Activated T-cell treated with anti-CD3 and anti-CD28 coated beads, Interleukin-2, amount 50 U/mL, for 24 hours (primary cell): ENCODE measurements at regions not wholly inside any gene's neighbourhood (a gene's known extent, or its start where the extent isn't known, plus 50 kb on each side); places are given as distances from the start of the nearest gene placed in this dataset.

Experiments used
- DNase-seq: peaks from one replicate; pipeline ENCODE4 v3.0.0-alpha.2; 2020
- H3K27ac Mint-ChIP-seq: 2 replicates; pipeline ENCODE4 v1.8.0; 2020; ENCODE audit warnings: mild to moderate bottlenecking, mixed read lengths
- H3K27me3 Mint-ChIP-seq: 2 replicates; pipeline ENCODE4 v1.8.0; 2020; ENCODE audit warnings: mixed read lengths
- H3K36me3 Mint-ChIP-seq: 2 replicates; pipeline ENCODE4 v1.8.0; 2020; ENCODE audit warnings: low read depth, mixed read lengths
- H3K4me1 Mint-ChIP-seq: 2 replicates; pipeline ENCODE4 v1.8.0; 2020; ENCODE audit warnings: low read depth, mixed read lengths
- H3K4me3 Mint-ChIP-seq: 2 replicates; pipeline ENCODE4 v1.8.0; 2020; ENCODE audit warnings: mild to moderate bottlenecking, moderate library complexity, mixed read lengths
- H3K9me3 Mint-ChIP-seq: 2 replicates; pipeline ENCODE4 v1.8.0; 2020; ENCODE audit warnings: mixed read lengths

DNA sequence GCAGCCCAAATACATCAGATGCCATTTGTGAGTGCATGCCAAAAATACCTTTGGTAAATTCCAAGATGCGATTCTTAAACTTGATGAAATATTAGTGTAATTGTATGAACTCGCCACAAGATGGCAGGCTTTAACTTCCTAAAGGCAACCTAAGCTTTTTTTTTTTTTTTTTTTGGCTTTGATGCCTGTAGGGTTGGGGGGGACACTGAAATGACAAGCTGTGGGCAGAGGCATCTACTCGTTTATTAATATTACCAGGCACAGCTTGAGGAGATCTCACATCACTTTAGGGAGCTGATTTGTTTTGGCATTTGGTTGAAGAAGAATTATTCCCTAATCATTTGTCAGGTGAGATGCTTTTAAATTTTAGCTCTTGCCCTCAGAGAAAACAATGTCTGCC, 126.7 kb upstream of the CCDC196 start:
- Mint-ChIP-seq H3K27me3 (no peaks in the 10 kb centered on the region), H3K27ac (no peak overlapping the region), H3K9me3 (no peaks in the 10 kb centered on the region), H3K4me1 (no peaks in the 10 kb centered on the region), H3K36me3 (no peaks in the 10 kb centered on the region), H3K4me3 (no peak overlapping the region)
- DNase-seq, result no peak

GRCh38 chr14:66360366-66360926, 125.7 kb upstream of the CCDC196 start:
- H3K9me3 Mint-ChIP-seq, result no peaks in the 10 kb centered on the region

DNA sequence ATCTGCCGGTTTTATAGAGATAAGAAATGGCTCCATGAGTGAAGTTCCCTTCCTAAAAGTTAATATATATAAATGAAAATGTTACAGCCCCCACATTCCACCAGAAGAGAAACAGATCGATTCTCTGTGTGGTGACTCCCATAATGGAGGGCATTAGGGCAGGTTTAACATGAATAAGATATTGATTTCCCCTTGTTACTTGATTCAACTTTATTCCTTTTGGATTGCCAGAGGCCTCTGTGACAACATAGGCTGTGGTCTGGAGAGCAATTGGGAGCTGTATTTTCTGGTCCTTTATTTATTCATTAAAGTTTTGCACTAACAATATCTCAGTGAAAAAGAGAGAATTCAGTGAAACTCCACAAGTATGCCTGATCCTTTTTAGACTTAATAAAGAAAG, 125.2 kb upstream of the CCDC196 start:
- H3K4me1 Mint-ChIP-seq, result no peaks in the 10 kb centered on the region
- no peak overlapping the region for H3K4me3 Mint-ChIP-seq
- no peaks in the 10 kb centered on the region for H3K36me3 Mint-ChIP-seq
- no peaks in the 10 kb centered on the region for H3K27me3 Mint-ChIP-seq
- no peaks in the 10 kb centered on the region for H3K9me3 Mint-ChIP-seq
- no peak overlapping the region for H3K27ac Mint-ChIP-seq
- DNase-seq, result no peak

More at GRCh38 chr14:66360366-66360926, 125.7 kb upstream of the CCDC196 start:
- no peak for DNase-seq
- Mint-ChIP-seq H3K27me3 (no peaks in the 10 kb centered on the region), H3K4me3 (no peak overlapping the region), H3K4me1 (no peaks in the 10 kb centered on the region), H3K36me3 (no peaks in the 10 kb centered on the region), H3K27ac (no peak overlapping the region)

DNA sequence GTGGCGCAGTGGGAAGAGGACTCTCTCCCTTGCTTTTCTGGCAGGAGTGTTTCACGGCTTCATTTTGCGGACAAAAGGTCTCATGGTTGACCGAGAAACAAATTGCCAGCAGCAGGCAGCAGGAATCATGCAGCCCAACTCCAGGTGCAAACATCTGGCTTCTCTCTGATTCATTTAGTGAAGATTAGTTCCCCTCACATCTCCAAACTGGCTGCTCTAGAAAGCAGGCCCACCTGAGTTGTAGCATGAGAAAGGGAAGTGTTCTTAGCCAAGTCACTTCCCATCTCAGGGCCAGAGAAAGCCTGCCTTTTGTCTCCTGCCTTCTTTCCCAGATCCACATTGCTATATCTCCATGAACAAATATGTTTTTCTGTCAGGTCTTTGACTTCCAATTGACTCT, 120.8 kb upstream of the CCDC196 start:
- H3K4me1 Mint-ChIP-seq, result no peaks in the 10 kb centered on the region
- H3K27ac Mint-ChIP-seq, result no peak overlapping the region
- H3K4me3 Mint-ChIP-seq, result no peak overlapping the region

DNA sequence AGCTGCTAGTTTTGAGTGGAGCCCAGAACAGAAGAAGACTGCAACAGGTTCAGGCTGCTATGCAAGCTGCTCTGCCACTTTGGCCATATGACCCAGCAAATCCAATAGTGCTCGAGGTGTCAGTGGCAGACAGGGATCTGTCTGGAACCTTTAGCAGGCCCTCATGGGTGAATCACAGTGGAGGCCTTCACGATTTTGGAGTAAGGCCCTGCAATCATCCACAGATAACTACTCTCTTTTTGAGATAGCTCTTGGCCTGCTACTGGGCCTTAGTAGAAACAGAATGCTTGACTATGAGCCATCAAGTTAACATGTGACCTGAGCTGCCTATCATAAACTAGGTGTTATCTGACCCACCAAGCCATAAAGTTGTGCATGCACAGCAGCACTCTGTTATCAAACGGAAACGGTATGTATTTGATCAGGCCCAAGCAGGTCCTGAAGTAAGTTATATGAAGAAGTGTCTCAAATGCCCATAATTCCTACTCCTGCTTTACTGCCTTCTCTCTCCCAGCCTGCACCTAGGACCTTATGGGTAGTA, 116.9 kb upstream of the CCDC196 start:
- Mint-ChIP-seq H3K4me3 (no peak overlapping the region), H3K27ac (no peak overlapping the region), H3K27me3 (no peaks in the 10 kb centered on the region), H3K4me1 (no peaks in the 10 kb centered on the region), H3K36me3 (no peaks in the 10 kb centered on the region), H3K9me3 (no peaks in the 10 kb centered on the region)
- DNase-seq, result no peak

More for the DNA sequence above, 120.8 kb upstream of the CCDC196 start:
- Mint-ChIP-seq H3K36me3 (no peaks in the 10 kb centered on the region), H3K9me3 (no peaks in the 10 kb centered on the region), H3K27me3 (no peaks in the 10 kb centered on the region)
- DNase-seq, result no peak

GRCh38 chr14:66371776-66372175, 114.4 kb upstream of the CCDC196 start:
- Mint-ChIP-seq H3K4me3 (no peak overlapping the region), H3K27me3 (no peaks in the 10 kb centered on the region), H3K4me1 (no peaks in the 10 kb centered on the region), H3K9me3 (no peaks in the 10 kb centered on the region), H3K27ac (no peak overlapping the region), H3K36me3 (no peaks in the 10 kb centered on the region)
- DNase-seq, result no peak

DNA sequence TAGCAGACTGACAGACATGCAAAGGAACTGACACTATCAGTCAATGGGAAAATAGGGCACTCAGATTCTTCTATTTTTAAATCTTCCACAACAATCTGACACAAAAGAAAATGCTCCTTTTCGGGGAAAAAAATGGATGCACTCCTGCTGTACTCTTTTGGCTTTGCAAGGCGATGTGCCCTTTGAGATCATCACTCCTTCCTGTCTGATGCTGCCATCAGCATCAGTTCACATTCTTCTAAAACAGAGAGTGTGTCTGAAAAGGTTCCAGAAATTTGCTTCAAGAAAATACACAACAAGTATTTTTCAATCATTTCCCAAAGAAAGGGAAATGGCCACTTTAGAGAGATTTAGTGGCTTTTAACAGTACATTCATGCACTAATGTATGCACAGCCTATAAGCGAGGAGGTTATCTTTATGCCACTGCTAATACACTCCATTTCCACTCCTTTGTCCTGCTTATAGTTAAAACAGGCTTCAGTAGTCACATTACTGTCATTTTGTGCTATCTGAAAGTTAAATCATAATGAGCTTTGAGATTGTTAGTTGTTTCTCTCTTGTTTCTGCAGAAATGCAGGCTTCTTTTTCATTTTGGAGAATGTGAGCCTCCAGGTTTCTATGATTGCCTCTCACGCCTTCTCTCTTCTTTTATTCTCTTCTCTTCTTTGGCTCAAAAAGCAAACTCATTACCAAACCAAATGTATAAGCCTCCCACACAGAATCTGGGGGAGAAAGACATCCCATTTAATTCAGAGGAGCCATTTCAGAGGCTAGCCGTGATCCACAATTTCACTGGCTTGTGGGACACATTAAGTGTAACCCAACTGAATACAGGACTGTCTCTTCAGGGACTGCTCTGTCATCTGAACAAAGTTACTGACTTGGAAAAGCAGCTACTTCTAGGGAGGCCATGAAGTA, 110.9 kb upstream of the CCDC196 start:
- Mint-ChIP-seq H3K4me1 (no peaks in the 10 kb centered on the region), H3K27me3 (no peaks in the 10 kb centered on the region), H3K36me3 (no peaks in the 10 kb centered on the region)

DNA sequence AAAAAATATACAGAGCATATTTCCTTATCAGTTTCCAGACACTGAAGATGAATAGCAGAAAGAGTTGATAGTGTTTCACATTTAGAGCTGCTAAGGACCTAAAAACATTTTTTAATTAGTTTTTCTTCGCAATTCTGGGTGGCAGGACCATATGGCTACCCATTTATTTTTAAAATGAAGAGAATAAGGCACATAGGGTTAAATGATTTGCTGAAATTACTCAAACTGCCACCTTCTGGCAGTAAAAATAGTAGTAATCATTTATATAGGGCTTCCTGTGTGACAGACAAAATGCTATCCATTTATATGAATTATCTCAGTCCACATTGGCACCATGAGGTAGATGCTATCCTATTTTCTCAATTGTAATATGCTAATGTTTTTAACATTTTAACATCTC, 108.6 kb upstream of the CCDC196 start:
- no peak overlapping the region for H3K27ac Mint-ChIP-seq
- no peak overlapping the region for H3K4me3 Mint-ChIP-seq

More for the DNA sequence above, 110.9 kb upstream of the CCDC196 start:
- Mint-ChIP-seq H3K27ac (no peak overlapping the region), H3K9me3 (no peaks in the 10 kb centered on the region), H3K4me3 (no peak overlapping the region)
- no peak for DNase-seq

GRCh38 chr14:66378712-66379505, 107.3 kb upstream of the CCDC196 start:
- DNase-seq, result no peak
- Mint-ChIP-seq H3K27ac (no peak overlapping the region), H3K4me1 (no peaks in the 10 kb centered on the region), H3K9me3 (no peaks in the 10 kb centered on the region), H3K4me3 (no peak overlapping the region), H3K27me3 (no peaks in the 10 kb centered on the region), H3K36me3 (no peaks in the 10 kb centered on the region)

More for the DNA sequence above, 108.6 kb upstream of the CCDC196 start:
- H3K36me3 Mint-ChIP-seq, result no peaks in the 10 kb centered on the region
- H3K4me1 Mint-ChIP-seq, result no peaks in the 10 kb centered on the region
- DNase-seq, result no peak
- no peaks in the 10 kb centered on the region for H3K9me3 Mint-ChIP-seq
- H3K27me3 Mint-ChIP-seq, result no peaks in the 10 kb centered on the region

- H3K4me3 Mint-ChIP-seq, result no peak overlapping the region
- no peaks in the 10 kb centered on the region for H3K36me3 Mint-ChIP-seq
- no peak for DNase-seq
- H3K27me3 Mint-ChIP-seq, result no peaks in the 10 kb centered on the region
- no peaks in the 10 kb centered on the region for H3K9me3 Mint-ChIP-seq
- no peak overlapping the region for H3K27ac Mint-ChIP-seq
- no peaks in the 10 kb centered on the region for H3K4me1 Mint-ChIP-seq
Measured at GRCh38 chr14:66380143-66380542, 106.0 kb upstream of the CCDC196 start.

DNA sequence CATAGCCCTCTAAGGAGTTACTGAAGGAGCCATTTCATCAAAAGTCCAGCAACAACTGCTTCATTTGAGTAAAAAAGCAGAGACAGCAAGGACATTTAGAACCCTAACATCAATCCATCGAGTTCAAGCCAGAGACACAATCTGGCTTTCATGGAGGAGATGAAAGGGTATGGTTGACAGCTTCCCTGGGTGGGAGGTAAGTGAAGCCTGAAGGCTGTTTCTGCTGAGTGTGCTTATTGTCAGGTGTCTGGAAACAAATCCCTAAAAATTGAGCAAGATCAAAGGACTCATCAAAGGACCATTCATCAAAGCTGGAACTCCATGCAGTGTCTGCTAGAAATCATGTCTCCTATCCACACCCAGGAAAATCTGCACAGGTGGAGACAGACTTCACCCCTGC, 104.4 kb upstream of the CCDC196 start:
- no peaks in the 10 kb centered on the region for H3K9me3 Mint-ChIP-seq
- no peaks in the 10 kb centered on the region for H3K4me1 Mint-ChIP-seq
- no peak overlapping the region for H3K4me3 Mint-ChIP-seq
- DNase-seq, result no peak
- no peak overlapping the region for H3K27ac Mint-ChIP-seq
- no peaks in the 10 kb centered on the region for H3K36me3 Mint-ChIP-seq
- no peaks in the 10 kb centered on the region for H3K27me3 Mint-ChIP-seq

DNA sequence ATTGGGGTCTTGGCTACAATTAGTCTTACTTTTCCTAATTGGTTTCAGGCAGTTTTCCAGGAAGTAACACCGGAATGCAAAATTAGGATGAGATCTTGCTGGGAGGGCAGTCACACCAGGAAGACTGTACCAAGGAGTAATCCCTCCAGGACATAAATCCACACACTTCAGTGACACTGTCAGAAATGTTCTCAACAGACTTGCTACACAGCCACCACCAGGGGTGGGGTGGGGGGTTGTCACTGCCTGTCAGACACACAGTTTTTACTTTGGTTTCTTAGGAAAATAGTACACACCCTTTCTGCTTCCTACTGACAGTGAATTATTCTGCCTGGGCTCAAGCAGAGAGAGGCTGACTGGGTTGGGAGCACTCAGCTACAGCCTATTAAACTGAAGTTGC, 102.9 kb upstream of the CCDC196 start:
- H3K9me3 Mint-ChIP-seq, result no peaks in the 10 kb centered on the region
- no peaks in the 10 kb centered on the region for H3K27me3 Mint-ChIP-seq
- H3K27ac Mint-ChIP-seq, result no peak overlapping the region
- DNase-seq, result no peak
- no peaks in the 10 kb centered on the region for H3K4me1 Mint-ChIP-seq
- no peak overlapping the region for H3K4me3 Mint-ChIP-seq
- H3K36me3 Mint-ChIP-seq, result no peaks in the 10 kb centered on the region

DNA sequence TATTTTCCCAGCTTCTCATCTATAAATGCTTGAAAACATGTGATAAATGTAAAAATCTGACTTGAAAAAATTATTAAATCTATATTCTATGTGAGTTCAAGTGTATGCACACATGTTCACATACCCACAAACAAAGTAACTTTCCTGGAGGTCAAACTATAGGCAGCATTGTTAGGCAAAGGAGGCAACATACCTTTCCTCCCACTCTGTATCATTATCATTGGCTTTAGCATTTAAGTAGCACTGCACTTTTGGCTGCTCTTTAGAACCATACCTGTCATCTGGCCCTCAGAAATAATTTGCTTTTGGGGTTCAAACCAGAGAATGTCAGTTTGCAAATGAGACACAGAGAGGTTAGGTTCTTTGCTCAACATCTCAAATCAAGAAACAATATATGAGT, 102.4 kb upstream of the CCDC196 start:
- Mint-ChIP-seq H3K27ac (no peak overlapping the region), H3K27me3 (no peaks in the 10 kb centered on the region), H3K4me1 (no peaks in the 10 kb centered on the region), H3K4me3 (no peak overlapping the region), H3K9me3 (no peaks in the 10 kb centered on the region), H3K36me3 (no peaks in the 10 kb centered on the region)
- DNase-seq, result no peak

- no peak overlapping the region for H3K4me3 Mint-ChIP-seq
- H3K27me3 Mint-ChIP-seq, result no peaks in the 10 kb centered on the region
- no peaks in the 10 kb centered on the region for H3K9me3 Mint-ChIP-seq
- H3K36me3 Mint-ChIP-seq, result no peaks in the 10 kb centered on the region
- no peaks in the 10 kb centered on the region for H3K4me1 Mint-ChIP-seq
- no peak overlapping the region for H3K27ac Mint-ChIP-seq
- no peak for DNase-seq
Measured at GRCh38 chr14:66388516-66388915, 97.7 kb upstream of the CCDC196 start.
